NCI-H69 (cell line): ENCODE measurements at regions not wholly inside any gene's neighbourhood (a gene's known extent, or its start where the extent isn't known, plus 50 kb on each side); places are given as distances from the start of the nearest gene placed in this dataset.

ENCODE experiments used
- DNase-seq: peaks from one replicate; lab custom pipeline; 2025; lab: John Stamatoyannopoulos, UW

GRCh38 chr3:86731501-86731901, 259.4 kb downstream of the VGLL3 start:
- DNase-seq, result no peak

GRCh38 chr3:86723433-86723832, 267.5 kb downstream of the VGLL3 start:
- DNase-seq, result peak; percentile 88

- DNase-seq, result no peak
Measured at GRCh38 chr3:86711634-86712033, 279.3 kb downstream of the VGLL3 start.

- DNase-seq, result no peak
Measured at GRCh38 chr3:86708893-86709292, 282.1 kb downstream of the VGLL3 start.

- peak; percentile 30 for DNase-seq
Measured at GRCh38 chr3:86702381-86702958, 288.5 kb downstream of the VGLL3 start.

- DNase-seq, result no peak
Measured at GRCh38 chr3:86695752-86696151, 295.2 kb downstream of the VGLL3 start.

GRCh38 chr3:86673991-86674390, 317.0 kb downstream of the VGLL3 start:
- no peak for DNase-seq

- DNase-seq, result no peak
Measured at GRCh38 chr3:86661817-86662216, 329.1 kb downstream of the VGLL3 start.

- DNase-seq, result peak; percentile 63
Measured at GRCh38 chr3:86658876-86659275, 332.1 kb downstream of the VGLL3 start.

GRCh38 chr3:86654806-86655460, 336.0 kb downstream of the VGLL3 start:
- peak; percentile 8 for DNase-seq

GRCh38 chr3:86653661-86654205, 337.2 kb downstream of the VGLL3 start:
- peak; percentile 12 for DNase-seq

- no peak for DNase-seq
Measured at GRCh38 chr3:86648087-86648486, 342.9 kb downstream of the VGLL3 start.

- no peak for DNase-seq
Measured at GRCh38 chr3:86645756-86646155, 345.2 kb downstream of the VGLL3 start.

- DNase-seq, result no peak
Measured at GRCh38 chr3:86634361-86634760, 356.6 kb downstream of the VGLL3 start.

GRCh38 chr3:86629511-86629910, 361.4 kb downstream of the VGLL3 start:
- DNase-seq, result no peak

GRCh38 chr3:86624192-86624591, 366.8 kb downstream of the VGLL3 start:
- no peak for DNase-seq

- DNase-seq, result no peak
Measured at GRCh38 chr3:86618706-86619105, 372.2 kb downstream of the VGLL3 start.

GRCh38 chr3:86605166-86605565, 385.8 kb downstream of the VGLL3 start:
- DNase-seq, result peak; percentile 23

GRCh38 chr3:86595696-86596095, 395.3 kb downstream of the VGLL3 start:
- DNase-seq, result no peak

- DNase-seq, result peak; percentile 1
Measured at GRCh38 chr3:86594838-86595237, 396.1 kb downstream of the VGLL3 start.

GRCh38 chr3:86578071-86578470, 412.9 kb downstream of the VGLL3 start:
- DNase-seq, result no peak

- DNase-seq, result peak; percentile 71
Measured at GRCh38 chr3:86563400-86563970, 427.5 kb downstream of the VGLL3 start.

- DNase-seq, result no peak
Measured at GRCh38 chr3:86562090-86562489, 428.9 kb downstream of the VGLL3 start.
